ENCODE measurements at regions not wholly inside any gene's neighbourhood (a gene's known extent, or its start where the extent isn't known, plus 50 kb on each side); places are given as distances from the start of the nearest gene placed in this dataset.

GRCh38 chr4:10281996-10282395 lies 165.4 kb upstream of the WDR1 start:
- no peak overlapping the region for H2BK20ac ChIP-seq (ENCODE audit: low read depth, low read length)
- H3K4me1 ChIP-seq (ENCODE audit: control insufficient read depth, insufficient read depth, low read length): no peaks in the 10 kb centered on the region
- TF ChIP-seq RFX5 (IDR thresholded peaks at IDR 0.05; ENCODE audit: low read depth, low read length) (no peak), RCOR1 (IDR thresholded peaks at IDR 0.05; ENCODE audit: insufficient replicate concordance, low read length) (no peak), SMC3 (IDR thresholded peaks at IDR 0.05; ENCODE audit: low read depth, low read length) (no peak), MAFK (IDR thresholded peaks at IDR 0.05; ENCODE audit: low read depth, low read length) (no peak), RAD21 (IDR thresholded peaks at IDR 0.05; ENCODE audit: low read length) (no peak), NFE2L2 (IDR thresholded peaks at IDR 0.05; ENCODE audit: low read depth, low read length) (no peak), MAZ (IDR thresholded peaks at IDR 0.05; ENCODE audit: borderline replicate concordance, low read depth, low read length) (no peak), MXI1 (IDR thresholded peaks at IDR 0.05; ENCODE audit: borderline replicate concordance, low read depth, low read length) (no peak), POLR2A (IDR thresholded peaks at IDR 0.05; ENCODE audit: low read depth, low read length) (no peak), ELK1 (IDR thresholded peaks at IDR 0.05; ENCODE audit: borderline replicate concordance, low read depth, low read length) (no peak), FOS (IDR thresholded peaks at IDR 0.05; ENCODE audit: low read depth, low read length) (no peak), CEBPB (IDR thresholded peaks at IDR 0.05; ENCODE audit: low read depth, low read length) (no peak)
- TF ChIP-seq, protein P1, sequence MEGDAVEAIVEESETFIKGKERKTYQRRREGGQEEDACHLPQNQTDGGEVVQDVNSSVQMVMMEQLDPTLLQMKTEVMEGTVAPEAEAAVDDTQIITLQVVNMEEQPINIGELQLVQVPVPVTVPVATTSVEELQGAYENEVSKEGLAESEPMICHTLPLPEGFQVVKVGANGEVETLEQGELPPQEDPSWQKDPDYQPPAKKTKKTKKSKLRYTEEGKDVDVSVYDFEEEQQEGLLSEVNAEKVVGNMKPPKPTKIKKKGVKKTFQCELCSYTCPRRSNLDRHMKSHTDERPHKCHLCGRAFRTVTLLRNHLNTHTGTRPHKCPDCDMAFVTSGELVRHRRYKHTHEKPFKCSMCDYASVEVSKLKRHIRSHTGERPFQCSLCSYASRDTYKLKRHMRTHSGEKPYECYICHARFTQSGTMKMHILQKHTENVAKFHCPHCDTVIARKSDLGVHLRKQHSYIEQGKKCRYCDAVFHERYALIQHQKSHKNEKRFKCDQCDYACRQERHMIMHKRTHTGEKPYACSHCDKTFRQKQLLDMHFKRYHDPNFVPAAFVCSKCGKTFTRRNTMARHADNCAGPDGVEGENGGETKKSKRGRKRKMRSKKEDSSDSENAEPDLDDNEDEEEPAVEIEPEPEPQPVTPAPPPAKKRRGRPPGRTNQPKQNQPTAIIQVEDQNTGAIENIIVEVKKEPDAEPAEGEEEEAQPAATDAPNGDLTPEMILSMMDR (conservative IDR thresholded peaks at IDR 0.05; ENCODE audit: low read depth, low read length): no peak
- no peak overlapping the region for H3K4ac ChIP-seq (ENCODE audit: low read depth, low read length)
- H4K5ac ChIP-seq (ENCODE audit: low read depth, low read length): no peak overlapping the region
- DNase-seq: no peak
- H3K9me1 ChIP-seq (ENCODE audit: insufficient read depth, low read length): no peaks in the 10 kb centered on the region
- H2AFZ ChIP-seq (replicated peaks; ENCODE audit: low read length, poor library complexity): no peak overlapping the region
- H4K20me1 ChIP-seq (ENCODE audit: insufficient read depth, low read length): no peaks in the 10 kb centered on the region
- in situ Hi-C loops (cut with MboI; ENCODE audit: low sequenced_read_pairs) (no loop called here), intact Hi-C loops (cut with micrococcal nuclease) (no loop called here), dilution Hi-C loops (cut with HindIII; ENCODE audit: low sequenced_read_pairs, unreplicated experiment) (no loop called here)
- BruUV-seq (replicated peaks): no TSS peak
- H3K9ac ChIP-seq (ENCODE audit: low read depth, low read length): no peak overlapping the region
- H3K27ac ChIP-seq (ENCODE audit: insufficient read depth, low read length): no peak overlapping the region
- no peak overlapping the region for H3K56ac ChIP-seq (ENCODE audit: extremely low read depth, insufficient read depth, low read length)
- H3K4me3 ChIP-seq (ENCODE audit: insufficient read depth, low read depth, low read length): no peak overlapping the region
- H3K27me3 ChIP-seq (ENCODE audit: control insufficient read depth, insufficient read depth, low read length): no peaks in the 10 kb centered on the region
- H4K8ac ChIP-seq (ENCODE audit: low read depth in 2 of 2, low read length in 2 of 2): no peak overlapping the region
- ChIA-PET CTCF (no interaction called here), POLR2A (ENCODE audit: unreplicated experiment) (no interaction called here)
- H4K91ac ChIP-seq (ENCODE audit: insufficient read depth, low read depth, low read length): no peak overlapping the region
- H3K14ac ChIP-seq (replicated peaks; ENCODE audit: low read depth, low read length): no peak overlapping the region
- no peak for ATAC-seq (ENCODE audit: low read depth)
- no peak overlapping the region for H2BK5ac ChIP-seq (ENCODE audit: low read depth, low read length, poor library complexity, severe bottlenecking)
- H2AK9ac ChIP-seq (replicated peaks; ENCODE audit: low read depth, low read length, poor library complexity): no peak overlapping the region
- H3K79me1 ChIP-seq (ENCODE audit: low read depth in 1 of 2, low read length in 2 of 2): no peaks in the 10 kb centered on the region
- H3K18ac ChIP-seq (ENCODE audit: low read depth, low read length): no peak overlapping the region
- no CpG with 5 or more reads among the region's 3 CpGs for WGBS, 2 experiments (ENCODE audit: extremely low coverage in 2 of 2, insufficient read length in 1 of 2)
- H3K23ac ChIP-seq (ENCODE audit: low read depth, low read length): no peak overlapping the region
- no peaks in the 10 kb centered on the region; the same call in 1 of the 2 replicates for H3K9me3 ChIP-seq (ENCODE audit: control insufficient read depth, insufficient read depth, low read length)
- no peaks in the 10 kb centered on the region for H3K36me3 ChIP-seq (ENCODE audit: control insufficient read depth, insufficient read depth, low read length)
- no peak overlapping the region for H2BK15ac ChIP-seq (ENCODE audit: low read depth, low read length)
- no peak overlapping the region for H2AK5ac ChIP-seq (ENCODE audit: low read depth, low read length)
- no peak overlapping the region for H2BK120ac ChIP-seq (ENCODE audit: low read depth, low read length)
- H3K4me2 ChIP-seq (ENCODE audit: low read depth, low read length): no peak overlapping the region
